ENCODE measurements at regions not wholly inside any gene's neighbourhood (a gene's known extent, or its start where the extent isn't known, plus 50 kb on each side); places are given as distances from the start of the nearest gene placed in this dataset.

DNA sequence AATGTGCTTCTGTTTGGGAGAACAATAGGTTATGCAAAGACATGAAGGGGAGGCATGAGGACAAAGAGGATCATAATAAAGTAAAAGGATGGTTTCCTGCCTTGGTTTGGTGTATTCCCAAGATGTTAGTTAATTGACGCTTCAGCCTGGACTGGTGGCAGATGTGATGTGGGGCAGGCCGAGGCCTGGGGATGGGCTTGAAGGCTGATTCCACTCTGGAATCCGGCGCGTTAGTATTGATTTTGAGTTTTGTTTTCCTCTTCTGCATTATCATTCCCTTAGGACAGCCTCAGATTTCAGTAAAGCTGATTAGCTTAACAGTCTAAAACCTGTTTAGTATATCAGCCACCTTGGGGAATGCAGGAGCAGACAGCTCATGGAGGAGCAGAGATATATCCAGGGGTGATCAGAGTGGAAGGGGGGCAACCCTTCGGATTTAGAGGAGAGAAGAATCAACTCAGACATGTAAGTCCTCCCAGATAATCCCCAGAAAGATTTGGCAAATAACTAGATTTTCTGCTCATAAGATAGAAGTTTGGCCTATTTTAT is 159.8 kb upstream of the MTPN start:
- TF ChIP-seq, protein P1, sequence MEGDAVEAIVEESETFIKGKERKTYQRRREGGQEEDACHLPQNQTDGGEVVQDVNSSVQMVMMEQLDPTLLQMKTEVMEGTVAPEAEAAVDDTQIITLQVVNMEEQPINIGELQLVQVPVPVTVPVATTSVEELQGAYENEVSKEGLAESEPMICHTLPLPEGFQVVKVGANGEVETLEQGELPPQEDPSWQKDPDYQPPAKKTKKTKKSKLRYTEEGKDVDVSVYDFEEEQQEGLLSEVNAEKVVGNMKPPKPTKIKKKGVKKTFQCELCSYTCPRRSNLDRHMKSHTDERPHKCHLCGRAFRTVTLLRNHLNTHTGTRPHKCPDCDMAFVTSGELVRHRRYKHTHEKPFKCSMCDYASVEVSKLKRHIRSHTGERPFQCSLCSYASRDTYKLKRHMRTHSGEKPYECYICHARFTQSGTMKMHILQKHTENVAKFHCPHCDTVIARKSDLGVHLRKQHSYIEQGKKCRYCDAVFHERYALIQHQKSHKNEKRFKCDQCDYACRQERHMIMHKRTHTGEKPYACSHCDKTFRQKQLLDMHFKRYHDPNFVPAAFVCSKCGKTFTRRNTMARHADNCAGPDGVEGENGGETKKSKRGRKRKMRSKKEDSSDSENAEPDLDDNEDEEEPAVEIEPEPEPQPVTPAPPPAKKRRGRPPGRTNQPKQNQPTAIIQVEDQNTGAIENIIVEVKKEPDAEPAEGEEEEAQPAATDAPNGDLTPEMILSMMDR (conservative IDR thresholded peaks at IDR 0.05; ENCODE audit: low read depth, low read length): no peak
- no peak for TF ChIP-seq EZH2 (IDR thresholded peaks at IDR 0.05; ENCODE audit: borderline replicate concordance, low read depth, low read length, poor library complexity, severe bottlenecking)

All from A673 (cell line).